Left ventricle myocardium inferior (tissue), 1 donor: ENCODE measurements at regions not wholly inside any gene's neighbourhood (a gene's known extent, or its start where the extent isn't known, plus 50 kb on each side); places are given as distances from the start of the nearest gene placed in this dataset.

Experiments
- DNase-seq: peaks from one replicate; pipeline ENCODE4 v3.0.0-alpha.2; 2020
- H3K27ac ChIP-seq: fragments of 200-600 bp; replicated peaks from 2 replicates; pipeline ENCODE4 v1.8.0; 2021
- H3K27me3 ChIP-seq: fragments of 200-600 bp; 2 replicates; pipeline ENCODE4 v1.8.0; 2021; ENCODE audit warnings: low read depth
- H3K36me3 ChIP-seq: fragments of 200-600 bp; 2 replicates; pipeline ENCODE4 v1.8.0; 2021
- H3K4me1 ChIP-seq: fragments of 200-600 bp; 2 replicates; pipeline ENCODE4 v1.8.0; 2021
- H3K4me3 ChIP-seq: fragments of 200-600 bp; 2 replicates; pipeline ENCODE4 v1.8.0; 2021; ENCODE audit warnings: mild to moderate bottlenecking, moderate library complexity
- H3K9me3 ChIP-seq: fragments of 200-600 bp; replicated peaks from 2 replicates; pipeline ENCODE4 v1.8.0; 2021
- intact Hi-C: fragments of 100-400 bp; cut with micrococcal nuclease; formaldehyde crosslinking; loops from one replicate; pipeline ENCODE4 v1.11.0; 2022
- TF ChIP-seq, protein P1 (sequence below): fragments of 200-600 bp; IDR thresholded peaks from 2 replicates; pipeline ENCODE4 v1.8.0; 2021; ENCODE audit warnings: antibody characterized with exemption, mild to moderate bottlenecking, borderline replicate concordance
- donor health status: DM: no; HTN: yes; CAD: no; lungs with severe emphysema.

- no peaks in the 10 kb centered on the region for H3K4me1 ChIP-seq
- no peak overlapping the region for H3K4me3 ChIP-seq
- H3K27me3 ChIP-seq: peaks cover 19% of the 10 kb centered on the region
- H3K27ac ChIP-seq: no peak overlapping the region
- TF ChIP-seq, protein P1, sequence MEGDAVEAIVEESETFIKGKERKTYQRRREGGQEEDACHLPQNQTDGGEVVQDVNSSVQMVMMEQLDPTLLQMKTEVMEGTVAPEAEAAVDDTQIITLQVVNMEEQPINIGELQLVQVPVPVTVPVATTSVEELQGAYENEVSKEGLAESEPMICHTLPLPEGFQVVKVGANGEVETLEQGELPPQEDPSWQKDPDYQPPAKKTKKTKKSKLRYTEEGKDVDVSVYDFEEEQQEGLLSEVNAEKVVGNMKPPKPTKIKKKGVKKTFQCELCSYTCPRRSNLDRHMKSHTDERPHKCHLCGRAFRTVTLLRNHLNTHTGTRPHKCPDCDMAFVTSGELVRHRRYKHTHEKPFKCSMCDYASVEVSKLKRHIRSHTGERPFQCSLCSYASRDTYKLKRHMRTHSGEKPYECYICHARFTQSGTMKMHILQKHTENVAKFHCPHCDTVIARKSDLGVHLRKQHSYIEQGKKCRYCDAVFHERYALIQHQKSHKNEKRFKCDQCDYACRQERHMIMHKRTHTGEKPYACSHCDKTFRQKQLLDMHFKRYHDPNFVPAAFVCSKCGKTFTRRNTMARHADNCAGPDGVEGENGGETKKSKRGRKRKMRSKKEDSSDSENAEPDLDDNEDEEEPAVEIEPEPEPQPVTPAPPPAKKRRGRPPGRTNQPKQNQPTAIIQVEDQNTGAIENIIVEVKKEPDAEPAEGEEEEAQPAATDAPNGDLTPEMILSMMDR: no peak
- H3K36me3 ChIP-seq: no peaks in the 10 kb centered on the region
- no peaks in the 10 kb centered on the region for H3K9me3 ChIP-seq
- intact Hi-C loops: no loop called here
- no peak for DNase-seq
Observed at GRCh38 chr11:111010391-111011274, 234.9 kb upstream of the POU2AF2 start.

- DNase-seq: no peak
Observed at GRCh38 chr11:111006227-111006626, 239.3 kb upstream of the POU2AF2 start.

DNA sequence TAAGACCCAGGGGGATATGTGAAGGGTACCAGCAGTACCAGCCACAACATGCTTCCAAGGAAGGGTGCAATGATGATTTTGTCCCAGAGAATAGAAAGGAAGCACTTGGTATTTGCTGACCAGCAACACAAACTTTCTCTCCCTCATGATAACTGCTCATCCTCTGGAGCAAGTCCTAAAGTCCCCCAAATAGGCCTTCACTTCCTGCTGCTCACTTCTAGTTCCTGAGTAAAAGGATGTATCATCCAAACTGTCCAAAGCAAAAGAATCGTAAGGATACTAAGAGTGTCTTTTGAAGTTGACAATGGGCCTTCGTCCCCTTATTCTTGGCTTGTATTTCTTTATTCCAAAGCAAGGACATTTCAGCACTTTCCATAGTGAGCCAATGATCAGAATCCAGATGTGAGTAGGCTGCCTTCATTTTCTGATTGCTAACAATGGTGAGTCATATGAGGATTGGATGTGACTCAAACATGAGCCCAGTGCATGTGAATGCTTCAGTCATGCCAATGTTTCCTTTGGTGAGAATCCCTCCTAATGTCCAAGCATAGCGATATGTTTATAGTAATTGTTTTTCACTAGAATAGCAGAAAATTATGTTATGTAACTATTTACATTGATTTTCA lies 243.4 kb upstream of the POU2AF2 start:
- Histone ChIP-seq H3K9me3 (peaks cover 4% of the 10 kb centered on the region), H3K4me3 (no peak overlapping the region), H3K27ac (peak overlapping the region; percentile 31), H3K36me3 (no peaks in the 10 kb centered on the region), H3K27me3 (no peaks in the 10 kb centered on the region), H3K4me1 (no peaks in the 10 kb centered on the region)
- TF ChIP-seq, protein P1: no peak
- no peak for DNase-seq
- intact Hi-C loops: no loop called here

More at GRCh38 chr11:111006227-111006626, 239.3 kb upstream of the POU2AF2 start:
- TF ChIP-seq, protein P1: no peak
- Histone ChIP-seq H3K9me3 (no peaks in the 10 kb centered on the region), H3K36me3 (no peaks in the 10 kb centered on the region), H3K4me1 (no peaks in the 10 kb centered on the region), H3K27me3 (peaks cover 19% of the 10 kb centered on the region), H3K4me3 (no peak overlapping the region), H3K27ac (no peak overlapping the region)
- intact Hi-C loops: no loop called here

DNA sequence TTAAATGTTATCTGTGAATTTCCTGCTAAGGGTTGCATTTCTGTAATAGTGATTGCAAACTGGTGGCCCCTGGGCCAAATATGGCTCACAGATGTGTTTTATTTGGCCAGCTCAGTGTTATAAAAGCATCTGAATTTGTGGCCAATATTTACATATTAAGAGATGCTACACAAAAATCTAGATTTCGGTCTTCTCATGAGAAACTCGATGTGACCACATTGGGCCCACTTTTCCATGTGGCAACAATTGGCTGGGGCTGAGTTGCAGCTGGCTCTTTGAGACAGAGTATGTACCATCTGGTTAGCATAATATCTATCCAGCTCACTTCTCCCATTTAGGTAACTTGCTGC lies 244.5 kb upstream of the POU2AF2 start:
- Histone ChIP-seq H3K4me3 (no peak overlapping the region), H3K4me1 (no peaks in the 10 kb centered on the region), H3K27me3 (no peaks in the 10 kb centered on the region), H3K27ac (no peak overlapping the region), H3K9me3 (peaks cover 4% of the 10 kb centered on the region), H3K36me3 (no peaks in the 10 kb centered on the region)
- DNase-seq: peak; percentile 14
- TF ChIP-seq, protein P1: no peak
- intact Hi-C loops: no loop called here

GRCh38 chr11:111000400-111001080 lies 245.0 kb upstream of the POU2AF2 start:
- DNase-seq: no peak

More at GRCh38 chr11:111000400-111001080, 245.0 kb upstream of the POU2AF2 start:
- H3K27me3 ChIP-seq: no peaks in the 10 kb centered on the region
- peaks cover 4% of the 10 kb centered on the region for H3K9me3 ChIP-seq
- intact Hi-C loops: no loop called here
- H3K27ac ChIP-seq: no peak overlapping the region
- H3K4me1 ChIP-seq: no peaks in the 10 kb centered on the region
- no peak overlapping the region for H3K4me3 ChIP-seq
- no peaks in the 10 kb centered on the region for H3K36me3 ChIP-seq
- TF ChIP-seq, protein P1: no peak
